ENCODE measurements at regions not wholly inside any gene's neighbourhood (a gene's known extent, or its start where the extent isn't known, plus 50 kb on each side); places are given as distances from the start of the nearest gene placed in this dataset.

DNA sequence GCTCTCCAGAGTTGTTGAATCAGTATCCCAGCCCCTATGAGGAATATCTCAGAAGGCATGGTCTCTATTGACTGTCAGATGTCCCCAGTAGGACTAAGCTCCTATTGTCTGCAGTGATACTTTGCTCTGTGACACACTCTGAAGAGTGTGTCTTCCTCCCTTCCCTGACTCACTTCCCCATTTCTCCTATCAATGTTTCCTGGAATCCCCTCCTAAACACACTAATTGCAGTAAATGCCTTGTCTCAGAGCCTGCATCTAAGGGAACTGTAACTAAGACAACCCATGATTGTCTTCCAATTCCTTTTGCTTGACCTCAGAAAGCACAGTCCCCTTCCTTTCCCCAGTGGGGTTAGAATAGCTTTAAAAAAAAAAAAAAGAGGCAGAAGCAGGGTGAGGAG lies 397.3 kb upstream of the PROK2 start:
- TF ChIP-seq MYC (IDR thresholded peaks at IDR 0.05; ENCODE audit: low read depth, low read length) (no peak), MAX (IDR thresholded peaks at IDR 0.05; ENCODE audit: low read depth, low read length) (no peak), POLR2A (IDR thresholded peaks at IDR 0.05; ENCODE audit: extremely low read depth, insufficient read length) (no peak)
- TF ChIP-seq, protein P1, sequence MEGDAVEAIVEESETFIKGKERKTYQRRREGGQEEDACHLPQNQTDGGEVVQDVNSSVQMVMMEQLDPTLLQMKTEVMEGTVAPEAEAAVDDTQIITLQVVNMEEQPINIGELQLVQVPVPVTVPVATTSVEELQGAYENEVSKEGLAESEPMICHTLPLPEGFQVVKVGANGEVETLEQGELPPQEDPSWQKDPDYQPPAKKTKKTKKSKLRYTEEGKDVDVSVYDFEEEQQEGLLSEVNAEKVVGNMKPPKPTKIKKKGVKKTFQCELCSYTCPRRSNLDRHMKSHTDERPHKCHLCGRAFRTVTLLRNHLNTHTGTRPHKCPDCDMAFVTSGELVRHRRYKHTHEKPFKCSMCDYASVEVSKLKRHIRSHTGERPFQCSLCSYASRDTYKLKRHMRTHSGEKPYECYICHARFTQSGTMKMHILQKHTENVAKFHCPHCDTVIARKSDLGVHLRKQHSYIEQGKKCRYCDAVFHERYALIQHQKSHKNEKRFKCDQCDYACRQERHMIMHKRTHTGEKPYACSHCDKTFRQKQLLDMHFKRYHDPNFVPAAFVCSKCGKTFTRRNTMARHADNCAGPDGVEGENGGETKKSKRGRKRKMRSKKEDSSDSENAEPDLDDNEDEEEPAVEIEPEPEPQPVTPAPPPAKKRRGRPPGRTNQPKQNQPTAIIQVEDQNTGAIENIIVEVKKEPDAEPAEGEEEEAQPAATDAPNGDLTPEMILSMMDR (IDR thresholded peaks at IDR 0.05; ENCODE audit: low read depth, low read length) = no peak
- DNase-seq (ENCODE audit: low read depth) = no peak
- no peak overlapping the region for H3K4me3 ChIP-seq (ENCODE audit: low read depth, low read length)

- TF ChIP-seq MAX (IDR thresholded peaks at IDR 0.05; ENCODE audit: low read depth, low read length) = no peak
- TF ChIP-seq, protein P1 (IDR thresholded peaks at IDR 0.05; ENCODE audit: low read depth, low read length) = no peak
- TF ChIP-seq MYC (IDR thresholded peaks at IDR 0.05; ENCODE audit: low read depth, low read length) = no peak
- no peak for TF ChIP-seq POLR2A (IDR thresholded peaks at IDR 0.05; ENCODE audit: extremely low read depth, insufficient read length)
- no peak for DNase-seq (ENCODE audit: low read depth)
- no peak overlapping the region for H3K4me3 ChIP-seq (ENCODE audit: low read depth, low read length)
These were observed 396.3 kb upstream of the PROK2 start for GRCh38 chr3:72181251-72181650.

GRCh38 chr3:72180405-72180804 lies 395.5 kb upstream of the PROK2 start:
- DNase-seq (ENCODE audit: low read depth) = no peak
- no peak overlapping the region for H3K4me3 ChIP-seq (ENCODE audit: low read depth, low read length)

DNA sequence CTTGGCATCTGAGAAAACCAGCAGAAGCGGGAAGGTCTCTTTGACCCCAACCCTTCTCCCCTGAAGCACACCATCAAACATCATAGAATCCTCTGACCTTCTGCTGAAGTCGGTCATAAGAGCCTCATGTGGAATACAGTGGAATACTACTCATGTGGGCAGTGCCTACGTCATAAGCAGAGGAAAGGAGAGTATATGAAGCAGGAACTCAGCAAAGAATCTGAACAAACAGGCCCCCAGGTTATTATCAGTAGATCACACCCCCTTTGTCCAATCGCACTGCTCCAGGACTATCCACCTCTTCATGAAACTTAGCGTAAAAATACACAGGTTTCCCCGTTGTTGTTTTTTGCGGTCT lies 394.1 kb upstream of the PROK2 start:
- DNase-seq (ENCODE audit: low read depth) = no peak
- no peak overlapping the region for H3K4me3 ChIP-seq (ENCODE audit: low read depth, low read length)

More at GRCh38 chr3:72180405-72180804, 395.5 kb upstream of the PROK2 start:
- TF ChIP-seq MYC (IDR thresholded peaks at IDR 0.05; ENCODE audit: low read depth, low read length) = no peak

GRCh38 chr3:72178463-72179106 lies 393.6 kb upstream of the PROK2 start:
- TF ChIP-seq, protein P1 (IDR thresholded peaks at IDR 0.05; ENCODE audit: low read depth, low read length) = no peak
- no peak for TF ChIP-seq MAX (IDR thresholded peaks at IDR 0.05; ENCODE audit: low read depth, low read length)
- TF ChIP-seq POLR2A (IDR thresholded peaks at IDR 0.05; ENCODE audit: extremely low read depth, insufficient read length) = no peak
- no peak for TF ChIP-seq MYC (IDR thresholded peaks at IDR 0.05; ENCODE audit: low read depth, low read length)
- DNase-seq (ENCODE audit: low read depth) = no peak
- H3K4me3 ChIP-seq (ENCODE audit: low read depth, low read length) = no peak overlapping the region

More for the DNA sequence above, 394.1 kb upstream of the PROK2 start:
- TF ChIP-seq, protein P1 (IDR thresholded peaks at IDR 0.05; ENCODE audit: low read depth, low read length) = no peak
- no peak for TF ChIP-seq MAX (IDR thresholded peaks at IDR 0.05; ENCODE audit: low read depth, low read length)
- no peak for TF ChIP-seq MYC (IDR thresholded peaks at IDR 0.05; ENCODE audit: low read depth, low read length)
- no peak for TF ChIP-seq POLR2A (IDR thresholded peaks at IDR 0.05; ENCODE audit: extremely low read depth, insufficient read length)

DNA sequence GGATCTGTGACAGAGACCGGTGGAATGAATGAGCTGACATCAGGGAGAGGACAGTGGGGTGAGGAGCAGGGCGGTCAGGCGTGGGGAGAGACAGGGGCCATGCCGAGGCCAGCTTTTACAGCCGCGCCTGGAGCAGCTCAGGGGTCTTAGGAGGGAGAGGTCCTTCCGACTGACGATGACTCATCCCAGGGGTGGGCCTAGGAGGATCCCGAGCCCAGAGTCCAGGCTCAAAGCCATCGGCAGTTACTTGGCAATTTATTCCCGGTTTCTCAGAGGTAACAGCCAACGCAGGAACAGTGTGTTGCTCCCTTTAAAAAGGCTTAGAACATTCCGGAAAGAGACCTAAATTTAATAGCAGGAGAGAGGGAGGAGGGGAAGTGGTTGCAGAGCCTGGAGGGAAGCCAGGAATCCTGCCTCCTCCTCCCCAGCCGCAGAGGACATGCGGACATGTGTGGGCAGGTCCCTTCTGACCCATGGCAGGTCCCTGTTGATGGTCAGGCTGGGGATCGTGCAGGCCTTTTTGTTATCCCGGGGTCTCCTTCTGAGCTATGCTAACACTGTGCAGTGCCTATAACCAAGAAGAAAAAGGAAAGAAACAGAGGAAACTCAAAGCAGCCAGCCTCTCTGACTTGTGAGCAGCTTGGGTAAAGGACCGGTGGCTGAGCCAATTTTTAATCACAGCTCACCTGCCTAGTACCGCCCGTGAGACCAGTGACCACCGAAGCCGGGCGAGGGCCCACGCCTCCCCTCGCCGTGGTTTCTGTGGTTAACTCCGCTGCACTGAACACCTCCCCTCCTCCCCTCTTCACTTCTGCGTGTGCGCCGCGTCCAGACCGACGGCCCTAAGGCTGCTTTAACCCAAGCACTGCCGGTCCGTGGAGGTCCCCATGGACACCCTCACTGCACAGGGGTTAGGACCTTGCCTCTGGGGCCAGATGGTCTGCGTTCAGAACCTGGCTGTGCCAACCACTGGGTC lies 392.4 kb upstream of the PROK2 start:
- H3K4me3 ChIP-seq (ENCODE audit: low read depth, low read length) = no peak overlapping the region
- peak; percentile 32 for DNase-seq (ENCODE audit: low read depth)
- TF ChIP-seq MYC (IDR thresholded peaks at IDR 0.05; ENCODE audit: low read depth, low read length) (no peak), POLR2A (IDR thresholded peaks at IDR 0.05; ENCODE audit: extremely low read depth, insufficient read length) (no peak), MAX (IDR thresholded peaks at IDR 0.05; ENCODE audit: low read depth, low read length) (no peak)
- TF ChIP-seq, protein P1 (IDR thresholded peaks at IDR 0.05; ENCODE audit: low read depth, low read length) = no peak
